ENCODE measurements at regions not wholly inside any gene's neighbourhood (a gene's known extent, or its start where the extent isn't known, plus 50 kb on each side); places are given as distances from the start of the nearest gene placed in this dataset.

DNA sequence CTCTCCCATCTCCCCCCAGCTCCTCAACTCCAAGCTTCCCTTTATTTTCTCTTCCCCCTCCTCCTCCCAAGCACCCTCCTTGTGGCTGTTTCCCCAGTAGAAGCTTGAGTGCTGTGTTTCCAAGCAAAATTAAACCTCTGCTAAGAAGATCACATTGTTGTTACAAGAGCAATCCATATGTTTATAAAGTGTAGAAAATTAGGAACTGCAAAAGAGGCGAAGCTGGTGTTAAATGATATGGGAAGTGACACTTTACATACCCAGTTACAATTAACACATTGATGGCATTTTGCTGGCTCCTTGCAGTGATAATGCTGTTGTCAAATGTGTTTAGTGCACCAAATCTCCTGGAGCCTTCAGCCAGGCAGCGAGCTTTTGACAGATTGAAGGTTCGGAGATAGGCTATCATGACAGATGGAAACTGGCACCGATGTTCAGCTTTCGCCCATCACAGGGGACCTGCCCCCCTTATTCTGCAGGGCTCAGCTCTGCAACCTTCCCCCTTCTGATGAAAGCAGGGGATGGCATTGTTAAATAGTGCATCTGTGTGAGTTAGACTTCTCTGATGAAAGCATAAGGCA is 259.8 kb upstream of the ATP5MC3 start:
- no peak overlapping the region for H3K4me3 ChIP-seq (ENCODE audit: low read depth, low read length)
- DNase-seq (ENCODE audit: low read depth), result no peak
- TF ChIP-seq CTCF (IDR thresholded peaks at IDR 0.05; ENCODE audit: insufficient read depth, low read length), result no peak

GRCh38 chr2:175439416-175439815 is 257.9 kb upstream of the ATP5MC3 start:
- DNase-seq (ENCODE audit: low read depth), result no peak
- no peak overlapping the region for H3K4me3 ChIP-seq (ENCODE audit: low read depth, low read length)
- TF ChIP-seq CTCF (IDR thresholded peaks at IDR 0.05; ENCODE audit: insufficient read depth, low read length), result no peak

DNA sequence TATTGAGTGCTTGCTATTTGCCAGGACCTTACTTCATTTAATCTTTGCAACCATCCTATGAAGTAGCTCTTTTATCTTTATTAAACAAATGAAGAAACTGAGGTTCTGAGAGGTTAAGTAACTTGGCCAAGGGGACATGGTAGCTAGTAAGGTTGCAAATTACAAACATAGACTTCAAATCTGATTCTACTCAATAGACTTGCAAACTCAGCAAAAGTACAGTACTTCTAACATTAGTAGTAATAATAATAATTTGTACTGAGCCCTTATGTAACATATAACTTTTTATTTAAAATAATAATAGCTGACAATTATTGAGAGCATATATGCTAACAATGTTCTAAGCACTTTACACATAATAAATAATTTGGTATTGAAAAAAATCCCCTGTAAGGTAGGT is 255.7 kb upstream of the ATP5MC3 start:
- no peak for TF ChIP-seq CTCF (IDR thresholded peaks at IDR 0.05; ENCODE audit: insufficient read depth, low read length)
- no peak overlapping the region for H3K4me3 ChIP-seq (ENCODE audit: low read depth, low read length)
- no peak for DNase-seq (ENCODE audit: low read depth)

- DNase-seq (ENCODE audit: low read depth), result no peak
- no peak overlapping the region for H3K4me3 ChIP-seq (ENCODE audit: low read depth, low read length)
- no peak for TF ChIP-seq CTCF (IDR thresholded peaks at IDR 0.05; ENCODE audit: insufficient read depth, low read length)
Observed at GRCh38 chr2:175436076-175436475, 254.6 kb upstream of the ATP5MC3 start.

- no peak for TF ChIP-seq CTCF (IDR thresholded peaks at IDR 0.05; ENCODE audit: insufficient read depth, low read length)
- DNase-seq (ENCODE audit: low read depth), result no peak
- H3K4me3 ChIP-seq (ENCODE audit: low read depth, low read length), result no peak overlapping the region
Observed at GRCh38 chr2:175435012-175435411, 253.5 kb upstream of the ATP5MC3 start.

- TF ChIP-seq CTCF (IDR thresholded peaks at IDR 0.05; ENCODE audit: insufficient read depth, low read length), result no peak
- DNase-seq (ENCODE audit: low read depth), result no peak
- no peak overlapping the region for H3K4me3 ChIP-seq (ENCODE audit: low read depth, low read length)
Observed at GRCh38 chr2:175432793-175433192, 251.3 kb upstream of the ATP5MC3 start.

- no peak overlapping the region for H3K4me3 ChIP-seq (ENCODE audit: low read depth, low read length)
- DNase-seq (ENCODE audit: low read depth), result no peak
- no peak for TF ChIP-seq CTCF (IDR thresholded peaks at IDR 0.05; ENCODE audit: insufficient read depth, low read length)
Observed at GRCh38 chr2:175432021-175432420, 250.5 kb upstream of the ATP5MC3 start.

All from fibroblast of the aortic adventitia (primary cell).